Esophagus muscularis mucosa (tissue), 4 donors: ENCODE measurements at regions not wholly inside any gene's neighbourhood (a gene's known extent, or its start where the extent isn't known, plus 50 kb on each side); places are given as distances from the start of the nearest gene placed in this dataset.

Experiments used
- EP300 ChIP-seq: sonication (generic); formaldehyde crosslinking; IDR thresholded peaks from one replicate; pipeline ENCODE4 v1.6.1; 2017; ENCODE audit warnings: antibody characterized with exemption
- POLR2A ChIP-seq: fragments of 450-650 bp; IDR thresholded peaks from one replicate; pipeline ENCODE4 v1.6.1; 2017; ENCODE audit warnings: antibody characterized with exemption, moderate library complexity, mild to moderate bottlenecking, low read depth
- POLR2AphosphoS5 ChIP-seq, 2 donors: sonication (generic); formaldehyde crosslinking; IDR thresholded peaks; one replicate each; pipeline ENCODE4 v1.6.1; 2017; ENCODE audit warnings: antibody characterized with exemption in 2 of 2
- TF ChIP-seq, protein P1 (sequence below), 3 experiments: fragments of 200-600 bp in 2 of 3; fragments of 450-650 bp in 1 of 3; sonication (generic) in 2 of 3; IDR thresholded peaks; one replicate each; pipeline ENCODE4 v1.5.1; 2017 to 2019; ENCODE audit warnings: antibody characterized with exemption in 3 of 3, mild to moderate bottlenecking in 2 of 3, moderate library complexity in 1 of 3

- TF ChIP-seq, protein P1, sequence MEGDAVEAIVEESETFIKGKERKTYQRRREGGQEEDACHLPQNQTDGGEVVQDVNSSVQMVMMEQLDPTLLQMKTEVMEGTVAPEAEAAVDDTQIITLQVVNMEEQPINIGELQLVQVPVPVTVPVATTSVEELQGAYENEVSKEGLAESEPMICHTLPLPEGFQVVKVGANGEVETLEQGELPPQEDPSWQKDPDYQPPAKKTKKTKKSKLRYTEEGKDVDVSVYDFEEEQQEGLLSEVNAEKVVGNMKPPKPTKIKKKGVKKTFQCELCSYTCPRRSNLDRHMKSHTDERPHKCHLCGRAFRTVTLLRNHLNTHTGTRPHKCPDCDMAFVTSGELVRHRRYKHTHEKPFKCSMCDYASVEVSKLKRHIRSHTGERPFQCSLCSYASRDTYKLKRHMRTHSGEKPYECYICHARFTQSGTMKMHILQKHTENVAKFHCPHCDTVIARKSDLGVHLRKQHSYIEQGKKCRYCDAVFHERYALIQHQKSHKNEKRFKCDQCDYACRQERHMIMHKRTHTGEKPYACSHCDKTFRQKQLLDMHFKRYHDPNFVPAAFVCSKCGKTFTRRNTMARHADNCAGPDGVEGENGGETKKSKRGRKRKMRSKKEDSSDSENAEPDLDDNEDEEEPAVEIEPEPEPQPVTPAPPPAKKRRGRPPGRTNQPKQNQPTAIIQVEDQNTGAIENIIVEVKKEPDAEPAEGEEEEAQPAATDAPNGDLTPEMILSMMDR (IDR thresholded peaks at IDR 0.05), result no peak
- TF ChIP-seq POLR2A (no peak), POLR2AphosphoS5 (IDR thresholded peaks at IDR 0.05) (no peak), EP300 (no peak)
Measured at GRCh38 chr6:33872761-33873160, 69.0 kb upstream of the MLN start.
